Gastrocnemius medialis (tissue), 4 donors: ENCODE measurements at regions not wholly inside any gene's neighbourhood (a gene's known extent, or its start where the extent isn't known, plus 50 kb on each side); places are given as distances from the start of the nearest gene placed in this dataset.

Source experiments
- POLR2A ChIP-seq, 2 donors: fragments of 450-650 bp; IDR thresholded peaks; one replicate each; pipeline ENCODE4 v1.6.1; 2017; ENCODE audit warnings: antibody characterized with exemption in 2 of 2, mild to moderate bottlenecking in 2 of 2, moderate library complexity in 2 of 2
- TF ChIP-seq, protein P1 (sequence below), 5 experiments: fragments of 450-650 bp in 3 of 5; fragments of 200-600 bp in 2 of 5; sonication (generic) in 2 of 5; IDR thresholded peaks in 4 of 5; conservative IDR thresholded peaks in 1 of 5; 1 replicate in 4 of 5; 2 replicates in 1 of 5; pipeline ENCODE4 v1.5.1; 2016 to 2019; ENCODE audit warnings: antibody characterized with exemption in 5 of 5, mild to moderate bottlenecking in 3 of 5, moderate library complexity in 3 of 5

DNA sequence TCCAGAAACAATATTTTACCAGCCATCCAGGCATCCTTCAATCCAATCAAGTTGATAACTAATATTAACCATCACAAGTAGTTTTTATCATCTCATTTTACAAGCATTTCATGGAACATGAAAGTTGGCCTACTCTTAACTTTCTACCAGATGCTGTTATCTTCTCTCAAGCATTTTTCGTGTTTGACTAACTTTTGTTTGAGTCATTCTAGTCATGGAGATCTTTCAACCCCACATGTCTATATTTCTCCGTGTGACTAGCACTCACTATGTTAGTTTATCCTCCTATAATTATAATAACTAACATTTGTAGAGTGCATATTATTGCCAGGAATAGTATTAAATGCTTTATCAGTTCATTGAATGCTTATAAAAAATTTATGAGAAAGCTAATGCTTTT, 307.0 kb upstream of the CWC22 start:
- TF ChIP-seq POLR2A (IDR thresholded peaks at IDR 0.05): no peak
- TF ChIP-seq, protein P1, sequence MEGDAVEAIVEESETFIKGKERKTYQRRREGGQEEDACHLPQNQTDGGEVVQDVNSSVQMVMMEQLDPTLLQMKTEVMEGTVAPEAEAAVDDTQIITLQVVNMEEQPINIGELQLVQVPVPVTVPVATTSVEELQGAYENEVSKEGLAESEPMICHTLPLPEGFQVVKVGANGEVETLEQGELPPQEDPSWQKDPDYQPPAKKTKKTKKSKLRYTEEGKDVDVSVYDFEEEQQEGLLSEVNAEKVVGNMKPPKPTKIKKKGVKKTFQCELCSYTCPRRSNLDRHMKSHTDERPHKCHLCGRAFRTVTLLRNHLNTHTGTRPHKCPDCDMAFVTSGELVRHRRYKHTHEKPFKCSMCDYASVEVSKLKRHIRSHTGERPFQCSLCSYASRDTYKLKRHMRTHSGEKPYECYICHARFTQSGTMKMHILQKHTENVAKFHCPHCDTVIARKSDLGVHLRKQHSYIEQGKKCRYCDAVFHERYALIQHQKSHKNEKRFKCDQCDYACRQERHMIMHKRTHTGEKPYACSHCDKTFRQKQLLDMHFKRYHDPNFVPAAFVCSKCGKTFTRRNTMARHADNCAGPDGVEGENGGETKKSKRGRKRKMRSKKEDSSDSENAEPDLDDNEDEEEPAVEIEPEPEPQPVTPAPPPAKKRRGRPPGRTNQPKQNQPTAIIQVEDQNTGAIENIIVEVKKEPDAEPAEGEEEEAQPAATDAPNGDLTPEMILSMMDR (IDR thresholded peaks at IDR 0.05 in 4 of 5, conservative IDR thresholded peaks at IDR 0.05 in 1 of 5): no peak
